Fibroblast of skin of scalp (primary cell): ENCODE measurements at regions not wholly inside any gene's neighbourhood (a gene's known extent, or its start where the extent isn't known, plus 50 kb on each side); places are given as distances from the start of the nearest gene placed in this dataset.

Experiments
- DNase-seq: peaks from one replicate; pipeline ENCODE4 v3.0.0-alpha.2; 2013

- no peak for DNase-seq
Measured at GRCh38 chr6:51487937-51488336, 599.5 kb downstream of the PKHD1 start.

GRCh38 chr6:51489133-51489532 is 598.3 kb downstream of the PKHD1 start:
- no peak for DNase-seq

DNA sequence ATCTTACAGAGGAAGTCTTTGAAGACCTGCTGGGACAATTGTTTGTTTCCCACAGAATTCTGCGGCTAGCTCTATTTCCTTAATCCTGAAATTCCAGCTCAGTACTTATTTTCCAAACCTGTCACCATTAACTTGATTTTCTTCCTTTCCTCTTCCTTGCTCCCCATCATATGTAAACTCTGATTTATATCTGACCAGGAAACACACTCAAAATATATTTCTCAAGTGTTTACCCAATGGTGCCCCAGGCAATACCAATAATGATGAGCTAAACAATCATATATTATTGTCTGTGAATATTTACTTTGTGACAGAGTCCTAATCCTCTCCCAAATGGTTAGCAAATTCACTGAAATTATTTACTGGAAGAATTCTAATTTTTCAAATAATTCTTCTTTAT is 597.3 kb downstream of the PKHD1 start:
- no peak for DNase-seq

DNA sequence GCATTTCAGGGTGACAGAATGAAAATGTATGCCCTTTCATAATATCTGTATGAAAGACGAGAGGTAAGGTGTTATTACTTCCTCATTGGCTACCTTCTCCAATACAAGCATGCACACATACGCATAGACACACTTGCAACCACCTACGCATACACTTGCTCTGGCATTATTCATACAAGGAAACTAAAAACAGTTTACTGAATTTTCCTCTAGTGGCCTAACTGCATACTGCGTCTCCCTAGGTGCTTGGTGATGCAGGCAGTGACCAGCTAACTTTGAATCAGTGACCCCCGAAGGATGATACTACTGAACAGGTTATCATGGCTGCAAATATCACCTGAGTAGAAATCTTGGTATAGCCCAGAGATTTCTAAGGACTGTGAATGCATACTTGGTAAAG is 593.1 kb downstream of the PKHD1 start:
- DNase-seq: no peak

DNA sequence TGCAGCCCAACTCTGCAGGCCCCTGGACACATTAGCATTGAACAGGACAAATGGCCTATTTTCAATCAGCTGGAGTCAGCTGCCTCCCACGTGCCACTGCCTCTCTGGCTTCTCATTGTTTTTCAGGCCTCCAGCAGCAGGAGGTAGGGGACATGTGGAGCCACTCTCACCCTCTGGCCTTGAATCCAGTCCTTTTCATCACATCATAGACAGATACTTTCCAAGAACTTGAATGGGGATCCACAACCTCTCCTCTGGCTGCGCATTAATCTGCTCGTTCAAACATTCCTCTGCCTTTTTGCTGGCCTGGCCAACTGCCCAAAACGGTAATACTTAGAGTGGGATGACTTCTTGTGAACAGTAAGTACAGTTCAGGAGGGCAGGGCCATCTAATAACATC is 592.3 kb downstream of the PKHD1 start:
- DNase-seq: no peak

DNA sequence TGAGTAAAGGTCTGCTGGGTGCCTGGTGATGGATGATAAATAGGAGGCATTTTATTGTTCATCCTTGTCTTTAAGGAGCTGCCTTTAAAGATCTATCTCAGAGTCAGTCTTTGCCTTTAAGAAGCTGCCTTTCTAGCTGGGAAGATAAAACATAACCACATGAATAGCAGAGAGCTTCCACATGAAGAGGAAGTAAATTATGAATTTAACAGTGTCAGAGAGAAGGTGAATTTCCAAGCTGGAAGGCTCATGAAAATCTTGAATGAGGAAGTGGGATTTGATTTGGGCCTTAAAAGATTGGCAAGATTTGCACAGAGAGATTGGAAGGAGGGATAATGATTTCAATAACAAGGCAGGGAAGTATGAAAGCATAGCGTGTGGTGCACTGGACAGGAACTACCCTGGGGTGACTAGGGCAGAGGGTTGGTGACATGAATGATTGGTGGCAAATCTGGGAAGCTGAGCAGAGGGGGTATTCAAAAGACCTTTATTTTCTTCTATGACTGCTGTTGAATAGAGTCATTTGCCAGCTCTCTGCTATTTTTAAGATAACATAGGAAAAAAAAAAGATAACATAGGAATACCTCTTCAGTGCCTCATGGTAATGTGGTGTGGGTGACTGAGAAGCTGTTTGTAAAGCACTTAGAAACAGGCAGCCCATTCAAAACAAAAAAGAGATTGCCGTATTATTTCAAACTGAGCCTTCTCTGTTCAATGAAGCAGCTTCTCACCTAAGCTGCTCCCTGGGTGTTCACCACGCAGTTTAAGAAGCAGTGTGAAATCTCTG is 591.6 kb downstream of the PKHD1 start:
- DNase-seq: no peak

DNA sequence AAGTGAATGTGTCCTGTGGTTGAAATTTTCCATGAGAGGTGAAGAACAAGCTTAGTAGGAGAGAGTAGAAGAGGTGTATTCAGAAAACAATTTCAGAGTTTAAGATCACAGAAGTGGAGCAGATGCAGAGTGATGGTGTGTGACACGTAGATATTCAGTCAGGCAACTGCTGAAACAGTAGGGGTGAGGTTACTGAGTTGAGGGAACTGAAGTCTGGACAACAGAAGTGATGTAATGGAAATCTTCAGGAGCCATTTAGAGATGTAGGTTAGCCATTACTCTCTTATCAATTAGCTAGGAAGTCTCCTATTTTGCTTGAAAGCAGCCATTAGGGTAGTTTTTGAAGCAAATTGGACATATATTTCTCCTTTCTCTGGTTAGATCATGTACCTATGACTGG is 584.4 kb downstream of the PKHD1 start:
- no peak for DNase-seq

GRCh38 chr6:51505434-51505833 is 582.0 kb downstream of the PKHD1 start:
- DNase-seq: no peak

DNA sequence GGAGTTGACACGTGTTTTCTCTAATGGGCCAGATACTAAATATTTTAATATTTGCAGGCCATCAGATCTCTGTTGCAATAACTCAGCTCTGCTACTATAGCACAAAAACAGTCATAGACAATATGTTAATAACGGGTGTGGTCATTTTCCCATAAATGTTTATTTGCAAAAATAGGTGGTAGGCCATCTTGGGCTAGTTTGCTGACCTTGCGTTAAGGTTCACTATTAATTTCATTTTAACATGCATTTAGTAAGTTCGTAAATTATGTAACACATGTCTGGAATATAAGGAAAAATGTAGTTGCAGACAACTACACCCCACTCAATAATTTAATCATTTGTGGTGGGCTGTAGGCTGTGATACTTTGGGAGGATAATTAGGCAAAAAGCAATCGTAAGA is 577.8 kb downstream of the PKHD1 start:
- no peak for DNase-seq

DNA sequence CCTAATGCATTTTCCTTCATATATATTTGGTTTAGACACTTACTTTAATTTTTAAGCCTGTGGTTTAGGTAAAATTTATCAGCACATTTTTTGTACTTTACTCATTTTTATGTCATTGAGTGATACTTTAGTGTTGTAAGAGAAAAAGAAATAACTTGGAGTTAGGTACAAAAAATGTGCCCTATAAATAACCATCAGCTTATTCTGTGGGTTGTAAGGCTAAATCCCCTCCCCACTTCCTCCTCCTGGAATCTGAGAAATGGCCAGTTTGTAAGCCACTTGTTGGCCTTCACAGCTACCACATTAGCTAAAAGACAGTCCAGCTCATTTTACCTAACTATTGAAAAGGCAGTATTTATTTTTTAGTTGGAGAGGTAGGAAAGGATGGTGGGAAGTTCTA is 576.3 kb downstream of the PKHD1 start:
- DNase-seq: peak; percentile 1

DNA sequence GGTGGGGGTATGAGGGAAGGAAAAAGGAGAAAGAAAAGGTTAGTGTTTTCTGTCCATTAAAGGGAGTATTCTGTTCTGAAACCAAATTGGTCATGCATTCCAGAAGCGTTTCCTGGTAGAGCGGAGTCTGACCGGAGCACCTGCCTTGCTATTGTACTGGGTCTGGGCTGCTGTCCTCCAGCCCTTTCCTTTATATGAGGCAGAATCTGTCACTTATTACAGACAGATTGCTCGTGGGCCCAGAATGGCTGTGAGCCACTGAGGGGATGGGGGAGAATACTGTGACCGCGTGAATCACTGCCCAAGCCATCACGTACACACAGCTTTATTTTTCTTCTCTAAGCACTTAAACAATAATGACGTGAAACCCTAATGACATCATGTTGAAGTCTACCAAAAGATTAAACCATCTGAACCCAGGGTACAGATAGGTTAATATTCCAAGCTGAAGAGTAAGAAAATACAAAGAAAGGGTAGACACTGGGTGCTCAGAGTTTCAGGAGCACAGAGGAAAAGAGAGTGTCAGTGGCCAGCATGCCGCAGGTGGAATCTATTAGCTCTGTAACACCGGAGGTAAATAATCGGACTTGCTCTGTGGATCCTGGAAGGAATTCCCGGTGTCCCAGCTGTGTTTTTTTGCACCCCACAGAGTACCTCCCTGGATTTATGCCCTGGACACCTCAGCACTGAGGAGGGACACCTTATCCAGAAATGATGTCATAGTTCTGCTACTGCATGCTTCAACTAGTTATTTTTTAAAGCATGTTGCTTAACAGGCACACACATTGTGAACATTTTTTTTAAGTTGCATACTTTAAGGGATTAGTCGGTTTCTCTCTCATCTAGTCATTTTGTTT is 573.3 kb downstream of the PKHD1 start:
- DNase-seq: no peak

DNA sequence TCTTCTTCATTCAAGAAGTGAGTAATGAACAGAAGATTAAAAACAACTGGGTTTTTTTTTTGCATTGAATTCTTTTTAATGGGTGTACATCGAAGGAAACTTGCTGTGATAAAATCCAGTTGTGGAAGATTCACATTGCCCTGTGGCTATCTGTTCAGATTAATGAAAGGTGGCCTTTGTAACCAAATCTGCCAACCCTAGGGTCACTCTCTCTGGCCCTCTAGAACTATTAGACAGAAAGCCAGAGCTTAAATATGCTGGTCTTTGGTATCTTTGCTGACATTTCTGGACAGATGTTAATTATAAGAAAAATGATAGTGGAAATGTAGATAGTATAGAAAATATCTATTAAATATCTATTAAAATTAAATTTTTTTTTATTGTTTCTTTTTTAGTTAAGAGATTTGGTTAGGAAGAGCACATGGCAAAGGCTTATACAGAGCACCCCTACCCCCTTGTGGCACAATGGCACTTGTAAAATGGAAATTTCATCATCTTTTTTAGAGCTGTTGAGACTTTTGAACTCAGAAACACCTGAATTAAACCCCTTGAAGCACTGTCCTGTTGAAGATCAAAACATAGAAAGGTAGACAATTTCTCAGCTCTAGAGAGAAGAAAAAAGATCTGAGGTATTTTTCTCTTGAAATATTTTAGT is 572.5 kb downstream of the PKHD1 start:
- DNase-seq: no peak

GRCh38 chr6:51526049-51526448 is 561.4 kb downstream of the PKHD1 start:
- no peak for DNase-seq

DNA sequence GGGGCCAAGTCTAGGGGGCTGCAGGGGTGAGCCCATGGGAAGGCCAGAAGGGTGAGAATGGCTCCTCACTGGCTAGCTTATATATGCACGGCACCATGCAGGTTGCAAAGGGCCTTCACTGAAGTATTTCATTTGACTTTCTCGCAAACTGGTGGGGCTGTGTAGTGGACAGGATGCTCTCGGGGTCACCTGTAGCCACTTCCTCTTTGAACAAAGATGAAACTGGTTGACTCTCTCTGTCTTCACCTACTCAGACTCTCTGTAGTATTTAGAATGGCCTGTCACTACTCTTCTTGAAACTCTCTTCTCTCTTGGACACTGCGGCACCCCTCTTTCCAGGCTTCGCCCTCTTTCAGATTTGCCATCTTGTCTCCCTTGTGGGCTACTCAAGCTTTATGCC is 560.5 kb downstream of the PKHD1 start:
- DNase-seq: no peak

- peak; percentile 5 for DNase-seq
Measured at GRCh38 chr6:51528556-51528955, 558.9 kb downstream of the PKHD1 start.

GRCh38 chr6:51529240-51529639 is 558.2 kb downstream of the PKHD1 start:
- DNase-seq: no peak

- no peak for DNase-seq
Measured at GRCh38 chr6:51531623-51532022, 555.8 kb downstream of the PKHD1 start.

- DNase-seq: no peak
Measured at GRCh38 chr6:51533962-51534361, 553.5 kb downstream of the PKHD1 start.

- DNase-seq: no peak
Measured at GRCh38 chr6:51535327-51535726, 552.1 kb downstream of the PKHD1 start.

- no peak for DNase-seq
Measured at GRCh38 chr6:51536728-51537127, 550.7 kb downstream of the PKHD1 start.

- DNase-seq: peak; percentile 0
Measured at GRCh38 chr6:51541847-51542246, 545.6 kb downstream of the PKHD1 start.

DNA sequence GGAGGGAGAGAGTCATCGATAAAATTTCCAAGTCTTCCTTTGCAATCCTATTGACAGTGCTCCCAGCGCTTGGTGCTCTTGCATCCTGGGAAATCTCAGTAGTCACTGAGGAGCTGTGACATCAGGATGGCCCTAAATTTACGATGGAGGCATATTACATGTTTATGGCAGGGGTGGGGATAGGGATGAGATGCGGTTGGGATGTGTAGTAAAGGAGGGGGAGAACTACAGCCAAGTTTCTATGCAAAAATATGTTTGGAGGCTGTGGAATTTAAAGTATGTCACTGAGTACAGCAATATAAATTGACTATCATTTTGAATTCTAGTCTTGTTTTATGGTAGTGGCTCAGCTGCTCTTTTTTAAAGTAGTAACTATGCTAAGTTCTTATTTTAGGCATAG is 544.9 kb downstream of the PKHD1 start:
- peak; percentile 15 for DNase-seq

DNA sequence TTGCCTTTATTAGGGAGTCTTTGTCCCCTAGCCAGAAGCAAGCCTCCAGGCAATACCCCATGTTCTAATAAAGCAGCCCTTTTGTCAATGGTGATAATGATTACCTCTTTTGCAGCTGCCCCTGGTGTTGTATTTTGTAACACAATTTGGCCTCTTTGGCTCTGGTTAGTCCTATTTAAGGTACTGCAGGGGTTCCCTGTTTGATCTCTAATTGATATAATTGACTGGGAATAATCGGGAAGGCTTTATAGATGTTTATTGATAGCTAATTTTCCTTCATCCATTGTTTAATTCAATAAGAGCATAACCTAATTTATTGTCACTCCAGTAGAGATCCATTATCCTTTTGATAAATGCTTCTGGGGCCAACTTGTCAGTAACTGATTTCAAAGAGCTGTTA is 537.2 kb downstream of the PKHD1 start:
- DNase-seq: no peak

DNA sequence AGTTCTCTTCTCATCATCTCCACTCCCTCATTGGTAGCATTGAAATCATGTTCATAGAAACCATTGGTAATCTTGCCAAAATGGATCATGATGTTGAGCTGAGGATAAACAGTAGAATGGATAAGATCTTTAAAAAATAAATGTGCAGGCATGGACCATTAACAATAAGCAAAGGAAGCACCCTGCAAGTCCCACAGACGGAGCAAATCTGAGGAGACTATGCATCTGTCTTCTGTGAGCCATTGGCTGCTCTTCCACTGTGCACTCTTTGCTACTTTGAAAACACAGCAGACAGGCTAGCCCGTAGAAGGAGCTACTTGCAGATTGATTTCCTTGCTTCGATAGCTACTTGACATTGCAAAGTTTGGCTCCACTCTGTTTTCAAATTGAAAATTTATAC is 535.0 kb downstream of the PKHD1 start:
- DNase-seq: no peak
